ENCODE measurements at regions not wholly inside any gene's neighbourhood (a gene's known extent, or its start where the extent isn't known, plus 50 kb on each side); places are given as distances from the start of the nearest gene placed in this dataset.

GRCh38 chr2:84285056-84285747, 173.9 kb downstream of the SUCLG1 start:
- Mint-ChIP-seq H3K27ac (no peak overlapping the region), H3K9me3 (ENCODE audit: insufficient read depth) (no peaks in the 10 kb centered on the region), H3K27me3 (ENCODE audit: low read depth) (no peaks in the 10 kb centered on the region), H3K4me1 (ENCODE audit: low read depth) (no peaks in the 10 kb centered on the region), H3K4me3 (no peak overlapping the region), H3K36me3 (ENCODE audit: low read depth) (no peaks in the 10 kb centered on the region)
- ATAC-seq (no peak), DNase-seq (no peak)
- CTCF ChIA-PET, result no interaction called here
- POLR2A ChIA-PET, result no interaction called here

GRCh38 chr2:84283506-84283905, 175.6 kb downstream of the SUCLG1 start:
- Mint-ChIP-seq H3K9me3 (ENCODE audit: insufficient read depth) (no peaks in the 10 kb centered on the region), H3K36me3 (ENCODE audit: low read depth) (no peaks in the 10 kb centered on the region), H3K27me3 (ENCODE audit: low read depth) (no peaks in the 10 kb centered on the region), H3K27ac (no peak overlapping the region), H3K4me1 (ENCODE audit: low read depth) (peaks cover 1% of the 10 kb centered on the region), H3K4me3 (no peak overlapping the region)
- DNase-seq, result no peak
- no peak for ATAC-seq
- POLR2A ChIA-PET, result no interaction called here
- CTCF ChIA-PET, result no interaction called here

- Mint-ChIP-seq H3K4me1 (ENCODE audit: low read depth) (peaks cover 10% of the 10 kb centered on the region), H3K9me3 (ENCODE audit: insufficient read depth) (no peaks in the 10 kb centered on the region), H3K4me3 (no peak overlapping the region), H3K36me3 (ENCODE audit: low read depth) (no peaks in the 10 kb centered on the region), H3K27ac (no peak overlapping the region), H3K27me3 (ENCODE audit: low read depth) (no peaks in the 10 kb centered on the region)
- no peak for DNase-seq
- CTCF ChIA-PET, result interaction anchor here (0.7 kb wide), 1 partner anchor 401 kb away, joined by 3 read pairs; no protein-coding TSS in a partner anchor
- POLR2A ChIA-PET, result no interaction called here
- no peak for ATAC-seq
Measured at GRCh38 chr2:84281510-84281909, 177.6 kb downstream of the SUCLG1 start.

GRCh38 chr2:84280873-84281272, 178.2 kb downstream of the SUCLG1 start:
- POLR2A ChIA-PET, result no interaction called here
- no peak overlapping the region for H3K27ac Mint-ChIP-seq
- DNase-seq, result no peak
- CTCF ChIA-PET, result interaction anchor here (0.7 kb wide), 1 partner anchor 400 kb away, joined by 3 read pairs; no protein-coding TSS in a partner anchor
- peaks cover 11% of the 10 kb centered on the region for H3K4me1 Mint-ChIP-seq (ENCODE audit: low read depth)
- H3K27me3 Mint-ChIP-seq (ENCODE audit: low read depth), result no peaks in the 10 kb centered on the region
- no peak for ATAC-seq
- H3K36me3 Mint-ChIP-seq (ENCODE audit: low read depth), result no peaks in the 10 kb centered on the region
- no peak overlapping the region for H3K4me3 Mint-ChIP-seq
- no peaks in the 10 kb centered on the region for H3K9me3 Mint-ChIP-seq (ENCODE audit: insufficient read depth)

GRCh38 chr2:84278386-84278785, 180.7 kb downstream of the SUCLG1 start:
- Mint-ChIP-seq H3K27me3 (ENCODE audit: low read depth) (no peaks in the 10 kb centered on the region), H3K4me3 (no peak overlapping the region), H3K4me1 (ENCODE audit: low read depth) (peaks cover 11% of the 10 kb centered on the region), H3K9me3 (ENCODE audit: insufficient read depth) (no peaks in the 10 kb centered on the region), H3K36me3 (ENCODE audit: low read depth) (no peaks in the 10 kb centered on the region), H3K27ac (no peak overlapping the region)
- no peak for ATAC-seq
- no peak for DNase-seq
- ChIA-PET CTCF (no interaction called here), POLR2A (no interaction called here)

- ChIA-PET POLR2A (no interaction called here), CTCF (no interaction called here)
- DNase-seq (no peak), ATAC-seq (no peak)
- peaks cover 11% of the 10 kb centered on the region for H3K4me1 Mint-ChIP-seq (ENCODE audit: low read depth)
- no peak overlapping the region for H3K27ac Mint-ChIP-seq
- no peaks in the 10 kb centered on the region for H3K9me3 Mint-ChIP-seq (ENCODE audit: insufficient read depth)
- no peaks in the 10 kb centered on the region for H3K36me3 Mint-ChIP-seq (ENCODE audit: low read depth)
- no peak overlapping the region for H3K4me3 Mint-ChIP-seq
- peaks cover 3% of the 10 kb centered on the region for H3K27me3 Mint-ChIP-seq (ENCODE audit: low read depth)
Measured at GRCh38 chr2:84276590-84277255, 182.4 kb downstream of the SUCLG1 start.

- no peaks in the 10 kb centered on the region for H3K36me3 Mint-ChIP-seq (ENCODE audit: low read depth)
- ChIA-PET CTCF (interaction anchor here (1.3 kb wide), 1 partner anchor 41 kb away, joined by 4 read pairs; no protein-coding TSS in a partner anchor), POLR2A (no interaction called here)
- peaks cover 3% of the 10 kb centered on the region for H3K27me3 Mint-ChIP-seq (ENCODE audit: low read depth)
- H3K4me3 Mint-ChIP-seq, result no peak overlapping the region
- no peaks in the 10 kb centered on the region for H3K9me3 Mint-ChIP-seq (ENCODE audit: insufficient read depth)
- peak; percentile 7 for DNase-seq
- H3K27ac Mint-ChIP-seq, result no peak overlapping the region
- peaks cover 10% of the 10 kb centered on the region for H3K4me1 Mint-ChIP-seq (ENCODE audit: low read depth)
- no peak for ATAC-seq
Measured at GRCh38 chr2:84273406-84273805, 185.7 kb downstream of the SUCLG1 start.

GRCh38 chr2:84271977-84272376, 187.1 kb downstream of the SUCLG1 start:
- ChIA-PET CTCF (no interaction called here), POLR2A (no interaction called here)
- peaks cover 3% of the 10 kb centered on the region for H3K27me3 Mint-ChIP-seq (ENCODE audit: low read depth)
- DNase-seq (no peak), ATAC-seq (no peak)
- H3K36me3 Mint-ChIP-seq (ENCODE audit: low read depth), result no peaks in the 10 kb centered on the region
- no peak overlapping the region for H3K27ac Mint-ChIP-seq
- H3K4me1 Mint-ChIP-seq (ENCODE audit: low read depth), result peaks cover 6% of the 10 kb centered on the region
- H3K9me3 Mint-ChIP-seq (ENCODE audit: insufficient read depth), result no peaks in the 10 kb centered on the region
- no peak overlapping the region for H3K4me3 Mint-ChIP-seq

GRCh38 chr2:84257831-84258230, 201.2 kb downstream of the SUCLG1 start:
- H3K4me3 Mint-ChIP-seq, result no peak overlapping the region
- ChIA-PET POLR2A (no interaction called here), CTCF (interaction anchor here (1.2 to 1.4 kb wide), 3 partner anchors 8 to 235 kb away, joined by 3 to 4 read pairs (median 3); no protein-coding TSS in a partner anchor)
- H3K27me3 Mint-ChIP-seq (ENCODE audit: low read depth), result peaks cover 2% of the 10 kb centered on the region
- DNase-seq, result no peak
- no peak for ATAC-seq
- no peaks in the 10 kb centered on the region for H3K4me1 Mint-ChIP-seq (ENCODE audit: low read depth)
- H3K9me3 Mint-ChIP-seq (ENCODE audit: insufficient read depth), result no peaks in the 10 kb centered on the region
- no peaks in the 10 kb centered on the region for H3K36me3 Mint-ChIP-seq (ENCODE audit: low read depth)
- no peak overlapping the region for H3K27ac Mint-ChIP-seq

- ATAC-seq (no peak), DNase-seq (no peak)
- ChIA-PET CTCF (no interaction called here), POLR2A (no interaction called here)
- H3K4me3 Mint-ChIP-seq, result no peak overlapping the region
- no peaks in the 10 kb centered on the region for H3K4me1 Mint-ChIP-seq (ENCODE audit: low read depth)
- no peak overlapping the region for H3K27ac Mint-ChIP-seq
- peaks cover 5% of the 10 kb centered on the region for H3K27me3 Mint-ChIP-seq (ENCODE audit: low read depth)
- H3K9me3 Mint-ChIP-seq (ENCODE audit: insufficient read depth), result no peaks in the 10 kb centered on the region
- no peaks in the 10 kb centered on the region for H3K36me3 Mint-ChIP-seq (ENCODE audit: low read depth)
Measured at GRCh38 chr2:84251651-84252302, 207.3 kb downstream of the SUCLG1 start.

- Mint-ChIP-seq H3K36me3 (ENCODE audit: low read depth) (no peaks in the 10 kb centered on the region), H3K4me3 (no peak overlapping the region), H3K27me3 (ENCODE audit: low read depth) (peaks cover 5% of the 10 kb centered on the region), H3K27ac (no peak overlapping the region), H3K4me1 (ENCODE audit: low read depth) (no peaks in the 10 kb centered on the region), H3K9me3 (ENCODE audit: insufficient read depth) (no peaks in the 10 kb centered on the region)
- DNase-seq, result no peak
- ChIA-PET POLR2A (no interaction called here), CTCF (interaction anchor here (1.1 kb wide), 1 partner anchor 9 kb away, joined by 3 read pairs; no protein-coding TSS in a partner anchor)
- ATAC-seq, result no peak
Measured at GRCh38 chr2:84249140-84249539, 209.9 kb downstream of the SUCLG1 start.

- H3K27ac Mint-ChIP-seq, result no peak overlapping the region
- H3K27me3 Mint-ChIP-seq (ENCODE audit: low read depth), result peaks cover 5% of the 10 kb centered on the region
- no peak overlapping the region for H3K4me3 Mint-ChIP-seq
- H3K9me3 Mint-ChIP-seq (ENCODE audit: insufficient read depth), result no peaks in the 10 kb centered on the region
- ATAC-seq (no peak), DNase-seq (no peak)
- no peaks in the 10 kb centered on the region for H3K36me3 Mint-ChIP-seq (ENCODE audit: low read depth)
- POLR2A ChIA-PET, result no interaction called here
- H3K4me1 Mint-ChIP-seq (ENCODE audit: low read depth), result no peaks in the 10 kb centered on the region
- CTCF ChIA-PET, result no interaction called here
Measured at GRCh38 chr2:84247532-84247931, 211.5 kb downstream of the SUCLG1 start.

Measured in activated CD8-positive, alpha-beta T cell treated with anti-CD3 and anti-CD28 coated beads, Interleukin-2, amount 10 ng/mL, durations not matched to agents 7 days and 5 days (primary cell).